K562 (cell line): ENCODE measurements at regions not wholly inside any gene's neighbourhood (a gene's known extent, or its start where the extent isn't known, plus 50 kb on each side); places are given as distances from the start of the nearest gene placed in this dataset.

Experiments used
- ATAC-seq: fragments of 200-7000 bp; cut with Tn5 transposase; 3 replicates; pipeline ENCODE4 v1.9.1; 2020; ENCODE audit warnings: moderate library complexity
- BruUV-seq: library from RNA; stranded (reverse); fragments of 400-500 nt; replicated peaks from 2 replicates; lab custom pipeline; 2021; lab: Mats Ljungman, UMichigan
- CTCF ChIA-PET: fragments of 300-600 bp; formaldehyde crosslinking; extraction: SDS; loops from one replicate; lab custom pipeline; 2021; ENCODE audit warnings: low intra/inter-chr PET ratio; lab: Yijun Ruan, JAX
- POLR2A ChIA-PET: fragments of 300-600, 350-650 bp; sonication (Branson Sonifier 250); formaldehyde crosslinking; extraction: SDS; loops from one replicate; lab custom pipeline; 2021; ENCODE audit warnings: antibody characterized with exemption, inconsistent platforms; lab: Yijun Ruan, JAX
- DNase-seq, 4 experiments: peaks; one replicate each; pipeline versions ENCODE4 v3.0.0 to v3.0.0-alpha.2; 2011 to 2018; ENCODE audit warnings: low spot score in 3 of 4, mixed read lengths in 3 of 4; ENCODE audit errors: extremely low read depth in 1 of 4
- FAIRE-seq: peaks from 2 replicates; lab custom pipeline; 2011; peaks lifted over from hg19 to GRCh38; lab: Jason Lieb, UNC
- H2AFZ ChIP-seq: 2 replicates; pipeline ENCODE4 v1.6.0; 2011; ENCODE audit warnings: low read depth, low read length, control low read depth, inconsistent platforms
- H3K27ac ChIP-seq: fragments of 200-600 bp; 3 replicates; pipeline ENCODE4 v1.8.0; 2011; ENCODE audit warnings: low read depth, mild to moderate bottlenecking, control low read depth, inconsistent platforms, low read length, moderate library complexity, mixed read lengths; ENCODE audit errors: extremely low read depth
- H3K27me3 ChIP-seq, 2 experiments: fragments of 300-600 bp in 1 of 2; 2 replicates in 1 of 2; 3 replicates in 1 of 2; pipeline versions ENCODE4 v1.6.0 to v1.8.0; 2011; ENCODE audit warnings: inconsistent platforms in 2 of 2, low read length in 2 of 2, mild to moderate bottlenecking in 1 of 2, mixed read lengths in 1 of 2, moderate library complexity in 1 of 2; ENCODE audit not compliant: control insufficient read depth in 2 of 2, insufficient read depth in 2 of 2
- H3K36me3 ChIP-seq: fragments of 300-600 bp; 3 replicates; pipeline ENCODE4 v1.8.0; 2011; ENCODE audit warnings: mild to moderate bottlenecking, low read length, inconsistent platforms; ENCODE audit not compliant: control insufficient read depth, insufficient read depth
- H3K4me1 ChIP-seq, 2 experiments: fragments of 200-600 bp in 1 of 2; replicated peaks in 1 of 2; 2 replicates in 1 of 2; 3 replicates in 1 of 2; pipeline versions ENCODE4 v1.5.1 to v1.8.0; 2011; ENCODE audit warnings: inconsistent platforms in 2 of 2, low read length in 2 of 2, mild to moderate bottlenecking in 1 of 2, mixed read lengths in 1 of 2, moderate library complexity in 1 of 2; ENCODE audit not compliant: control insufficient read depth in 2 of 2, insufficient read depth in 2 of 2
- H3K4me2 ChIP-seq: 2 replicates; pipeline ENCODE4 v1.6.1; 2011; ENCODE audit warnings: low read length, control low read depth, inconsistent platforms, mixed read lengths; ENCODE audit not compliant: insufficient read depth
- H3K4me3 ChIP-seq: fragments of 200-600 bp; sonication (generic), shearing (Covaris generic); 2 replicates; pipeline ENCODE4 v1.5.1; 2016; ENCODE audit warnings: control low read depth, inconsistent platforms
- H3K79me2 ChIP-seq: fragments of 200-600 bp; 3 replicates; pipeline ENCODE4 v1.8.0; 2011; ENCODE audit warnings: low read length, inconsistent platforms; ENCODE audit not compliant: control insufficient read depth, insufficient read depth
- H3K9ac ChIP-seq, 2 experiments: 2 replicates each; pipeline versions ENCODE4 v1.6.0 to v1.6.1; 2011; ENCODE audit warnings: low read depth in 2 of 2, low read length in 2 of 2, control low read depth in 1 of 2, inconsistent platforms in 1 of 2, mild to moderate bottlenecking in 1 of 2, mixed read lengths in 1 of 2; ENCODE audit not compliant: insufficient read depth in 1 of 2
- H3K9me1 ChIP-seq: one replicate; pipeline ENCODE4 v1.6.0; 2011; ENCODE audit warnings: inconsistent platforms, mild to moderate bottlenecking, low read length, moderate library complexity; ENCODE audit not compliant: control insufficient read depth, insufficient read depth
- H3K9me3 ChIP-seq: replicated peaks from 2 replicates; pipeline ENCODE4 v1.5.1; 2011; ENCODE audit warnings: low read depth, low read length, inconsistent platforms; ENCODE audit not compliant: control insufficient read depth, insufficient read depth
- H4K20me1 ChIP-seq: replicated peaks from 2 replicates; pipeline ENCODE4 v1.6.1; 2011; ENCODE audit warnings: low read length, inconsistent platforms, mixed read lengths; ENCODE audit not compliant: control insufficient read depth, insufficient read depth
- ASH1L ChIP-seq: fragments of 450-650 bp; IDR thresholded peaks from 2 replicates; pipeline ENCODE4 v1.6.1; 2018; ENCODE audit warnings: borderline replicate concordance, mild to moderate bottlenecking, low read depth; ENCODE audit not compliant: partially characterized antibody
- BACH1 ChIP-seq: fragments of 200-800 bp; sonication (Bioruptor generic); IDR thresholded peaks from 2 replicates; pipeline ENCODE4 v1.6.1; 2016; ENCODE audit warnings: missing genetic modification characterization, missing compliant biosample characterization
- CHD1 ChIP-seq: fragments of 200-600 bp; sonication (generic); IDR thresholded peaks from one replicate; pipeline ENCODE4 v1.6.1; 2012; ENCODE audit warnings: mild to moderate bottlenecking, moderate library complexity, low read length, inconsistent platforms
- E2F5 ChIP-seq: sonication (generic); formaldehyde crosslinking; IDR thresholded peaks from 2 replicates; pipeline ENCODE4 v1.8.0; 2022; ENCODE audit warnings: mild to moderate bottlenecking, missing genetic modification reagents
- HNRNPK ChIP-seq: fragments of 200-400 bp; formaldehyde crosslinking; IDR thresholded peaks from one replicate; pipeline ENCODE4 v1.6.1; 2018; ENCODE audit warnings: mild to moderate bottlenecking, low read depth, low read length; ENCODE audit not compliant: poor library complexity, severe bottlenecking
- MIER1 ChIP-seq: fragments of 450-650 bp; IDR thresholded peaks from 2 replicates; pipeline ENCODE4 v1.6.1; 2016; ENCODE audit warnings: antibody characterized with exemption, mild to moderate bottlenecking, low read depth
- MTA1 ChIP-seq: fragments of 450-650 bp; IDR thresholded peaks from 2 replicates; pipeline ENCODE4 v1.6.1; 2017; ENCODE audit warnings: borderline replicate concordance
- PTTG1 ChIP-seq: fragments of 450-650 bp; IDR thresholded peaks from 2 replicates; pipeline ENCODE4 v1.6.1; 2016; ENCODE audit warnings: low read depth, mild to moderate bottlenecking, missing genetic modification characterization, missing compliant biosample characterization
- RBM34 ChIP-seq: fragments of 200-400 bp; formaldehyde crosslinking; IDR thresholded peaks from 2 replicates; pipeline ENCODE4 v1.6.1; 2018; ENCODE audit warnings: low read length, borderline replicate concordance; ENCODE audit not compliant: insufficient read depth
- SRF ChIP-seq, 2 experiments: fragments of 250-450, 450-650 bp in 1 of 2; sonication (Bioruptor Pico) in 1 of 2; sonication (generic) in 1 of 2; formaldehyde crosslinking; IDR thresholded peaks; 2 replicates each; pipeline versions ENCODE4 v1.5.0 to v1.5.1; 2020 to 2022; ENCODE audit warnings: mild to moderate bottlenecking in 1 of 2, missing genetic modification reagents in 1 of 2
- TBP ChIP-seq: optimal IDR thresholded peaks from 2 replicates; pipeline ENCODE3; 2011; ENCODE audit warnings: low read depth, low read length, improper control_type of control experiment
- TCFL5 ChIP-seq: fragments of 250-450 bp; sonication (Bioruptor Pico); conservative IDR thresholded peaks from 2 replicates; pipeline ENCODE4 v1.6.1; 2021; ENCODE audit warnings: mild to moderate bottlenecking, moderate library complexity, matching md5 sums
- ZBTB9 ChIP-seq: fragments of 450-650 bp; formaldehyde crosslinking; IDR thresholded peaks from 2 replicates; pipeline ENCODE4 v1.4.0; 2020; ENCODE audit warnings: mild to moderate bottlenecking, moderate library complexity
- ZNF184 ChIP-seq: sonication (generic); formaldehyde crosslinking; IDR thresholded peaks from 2 replicates; pipeline ENCODE4 v1.5.0; 2020; ENCODE audit warnings: missing genetic modification reagents
- ZNF311 ChIP-seq: fragments of 250-450 bp; sonication (Bioruptor Pico); IDR thresholded peaks from 2 replicates; pipeline ENCODE4 v1.4.0; 2020; ENCODE audit warnings: mild to moderate bottlenecking, moderate library complexity
- ZNF518B ChIP-seq: fragments of 250-450 bp; sonication (Bioruptor Pico); IDR thresholded peaks from 2 replicates; pipeline ENCODE4 v1.5.0; 2021; ENCODE audit warnings: mild to moderate bottlenecking, moderate library complexity
- ZZZ3 ChIP-seq: fragments of 450-650 bp; IDR thresholded peaks from 2 replicates; pipeline ENCODE4 v1.6.1; 2016; ENCODE audit warnings: antibody characterized with exemption, mild to moderate bottlenecking, moderate library complexity
- WGBS: fragments of 100-300 bp; shearing (Covaris generic); methylation state at CpG from one replicate; pipeline ENCODE4 v1.1.6; 2016; ENCODE audit warnings: low coverage, mixed read lengths; ENCODE audit not compliant: insufficient coverage; ENCODE audit errors: missing lambda C conversion rate; 5-methylcytosine and 5-hydroxymethylcytosine counted together
- in situ Hi-C: fragments of 300-500 bp; cut with MboI; formaldehyde crosslinking; loops from 4 replicates; pipeline ENCODE4 v1.15.0; 2018; ENCODE audit warnings: inconsistent platforms, mixed read lengths
- intact Hi-C: fragments of 100-400 bp; cut with micrococcal nuclease; formaldehyde crosslinking; loops from 2 replicates; pipeline ENCODE4 v1.14.2; 2022
- TF ChIP-seq, protein P1 (sequence below): fragments of 250-450 bp; sonication (Bioruptor Pico); IDR thresholded peaks from 2 replicates; pipeline ENCODE4 v1.8.0; 2021; ENCODE audit warnings: moderate library complexity, mild to moderate bottlenecking, inconsistent platforms

- Histone ChIP-seq H3K79me2 (no peaks in the 10 kb centered on the region), H3K4me2 (no peak overlapping the region), H3K9ac (no peak overlapping the region), H3K9me1 (no peaks in the 10 kb centered on the region), H4K20me1 (no peaks in the 10 kb centered on the region), H3K27ac (no peak overlapping the region), H3K27me3 (no peaks in the 10 kb centered on the region; a peak in 1 of 5 replicates), H2AFZ (no peak overlapping the region), H3K4me3 (no peak overlapping the region), H3K36me3 (no peaks in the 10 kb centered on the region), H3K4me1 (no peaks in the 10 kb centered on the region), H3K9me3 (no peaks in the 10 kb centered on the region)
- DNase-seq (no peak), FAIRE-seq (no peak), ATAC-seq (no peak)
- in situ Hi-C loops (no loop called here), intact Hi-C loops (no loop called here)
- CTCF ChIA-PET: no interaction called here
- BruUV-seq: no TSS peak
- POLR2A ChIA-PET: no interaction called here
- TF ChIP-seq RBM34 (no peak), ZNF311 (CRISPR knock-in tag) (no peak), PTTG1 (tag) (no peak), ZBTB9 (CRISPR knock-in tag) (no peak), SRF (CRISPR knock-in tag; IDR thresholded peaks at IDR 0.05) (no peak), HNRNPK (no peak), BACH1 (tag) (no peak), ZNF184 (CRISPR knock-in tag) (no peak), ZNF518B (CRISPR knock-in tag) (no peak), E2F5 (CRISPR knock-in tag) (no peak), CHD1 (no peak), TCFL5 (CRISPR knock-in tag) (no peak), MTA1 (no peak), ZZZ3 (no peak), TBP (no peak), ASH1L (no peak), MIER1 (no peak)
- TF ChIP-seq, protein P1, sequence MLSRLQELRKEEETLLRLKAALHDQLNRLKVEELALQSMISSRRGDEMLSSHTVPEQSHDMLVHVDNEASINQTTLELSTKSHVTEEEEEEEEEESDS (CRISPR knock-in tag): no peak
- 7% methylated on average over 3 of the region's 3 CpGs for WGBS
These were observed 77.5 kb upstream of the SP8 start for GRCh38 chr7:20864221-20864620.
